Mesenchymal stem cell (in vitro differentiated cells and primary cell): ENCODE measurements at regions not wholly inside any gene's neighbourhood (a gene's known extent, or its start where the extent isn't known, plus 50 kb on each side); places are given as distances from the start of the nearest gene placed in this dataset.

ENCODE experiments used
- DNase-seq: peaks from one replicate; pipeline ENCODE4 v3.0.0-alpha.2; 2013
- H2AFZ ChIP-seq: one replicate; pipeline ENCODE4 v1.6.1; 2013; ENCODE audit warnings: low read depth, mild to moderate bottlenecking, control low read depth, inconsistent platforms, low read length, moderate library complexity
- H2AK5ac ChIP-seq: 2 replicates; pipeline ENCODE4 v1.6.1; 2013; ENCODE audit warnings: low read length, moderate library complexity, mild to moderate bottlenecking, inconsistent platforms; ENCODE audit not compliant: severe bottlenecking
- H2BK120ac ChIP-seq: one replicate; pipeline ENCODE4 v1.6.1; 2013; ENCODE audit warnings: low read depth, mild to moderate bottlenecking, inconsistent platforms, low read length, moderate library complexity
- H2BK12ac ChIP-seq, 2 experiments: one replicate each; pipeline ENCODE4 v1.6.1; 2013; ENCODE audit warnings: inconsistent platforms in 2 of 2, low read length in 2 of 2, mild to moderate bottlenecking in 2 of 2, moderate library complexity in 2 of 2, control low read depth in 1 of 2
- H2BK15ac ChIP-seq: one replicate; pipeline ENCODE4 v1.6.1; 2013; ENCODE audit warnings: mild to moderate bottlenecking, low read depth, inconsistent platforms; ENCODE audit not compliant: poor library complexity, severe bottlenecking
- H2BK5ac ChIP-seq: 2 replicates; pipeline ENCODE4 v1.6.1; 2013; ENCODE audit warnings: low read depth, mild to moderate bottlenecking, low read length, control low read depth, inconsistent platforms; ENCODE audit not compliant: poor library complexity, severe bottlenecking
- H3K14ac ChIP-seq, 2 experiments: one replicate each; pipeline ENCODE4 v1.6.1; 2013; ENCODE audit warnings: inconsistent platforms in 2 of 2, low read length in 2 of 2, control low read depth in 1 of 2, mild to moderate bottlenecking in 1 of 2, moderate library complexity in 1 of 2
- H3K18ac ChIP-seq, 2 experiments: one replicate each; pipeline ENCODE4 v1.6.1; 2013; ENCODE audit warnings: inconsistent platforms in 2 of 2, low read length in 2 of 2, control low read depth in 1 of 2, low read depth in 1 of 2, mild to moderate bottlenecking in 1 of 2
- H3K23ac ChIP-seq, 2 experiments: one replicate each; pipeline ENCODE4 v1.6.1; 2013; ENCODE audit warnings: inconsistent platforms in 2 of 2, low read length in 2 of 2, mild to moderate bottlenecking in 2 of 2, moderate library complexity in 2 of 2, control low read depth in 1 of 2
- H3K27ac ChIP-seq: 2 replicates; pipeline ENCODE4 v1.5.1; 2013; ENCODE audit warnings: mild to moderate bottlenecking, moderate library complexity, low read length, control low read depth, inconsistent platforms; ENCODE audit not compliant: poor library complexity, severe bottlenecking
- H3K27me3 ChIP-seq, 2 experiments: 2 replicates each; pipeline versions ENCODE4 v1.6.1 to v1.7.0; 2013; ENCODE audit warnings: low read length in 2 of 2, mild to moderate bottlenecking in 2 of 2, moderate library complexity in 2 of 2, control low read depth in 1 of 2, inconsistent platforms in 1 of 2; ENCODE audit not compliant: control insufficient read depth in 1 of 2, insufficient read depth in 1 of 2
- H3K36me3 ChIP-seq, 2 experiments: 2 replicates each; pipeline versions ENCODE4 v1.6.1 to v1.7.0; 2013; ENCODE audit warnings: low read length in 2 of 2, control low read depth in 1 of 2, inconsistent platforms in 1 of 2, low read depth in 1 of 2, mild to moderate bottlenecking in 1 of 2; ENCODE audit not compliant: insufficient read depth in 2 of 2, control insufficient read depth in 1 of 2
- H3K4ac ChIP-seq, 2 experiments: one replicate each; pipeline ENCODE4 v1.6.1; 2013; ENCODE audit warnings: inconsistent platforms in 2 of 2, low read length in 2 of 2, mild to moderate bottlenecking in 2 of 2, moderate library complexity in 2 of 2, control low read depth in 1 of 2, low read depth in 1 of 2
- H3K4me1 ChIP-seq: 2 replicates; pipeline ENCODE4 v1.6.1; 2013; ENCODE audit warnings: low read depth, low read length, control low read depth; ENCODE audit not compliant: control insufficient read depth, insufficient read depth
- H3K4me2 ChIP-seq: 2 replicates; pipeline ENCODE4 v1.6.1; 2013; ENCODE audit warnings: low read length, mild to moderate bottlenecking, inconsistent platforms; ENCODE audit not compliant: poor library complexity, severe bottlenecking
- H3K4me3 ChIP-seq, 2 experiments: 2 replicates each; pipeline versions ENCODE4 v1.5.1 to v1.7.0; 2013; ENCODE audit warnings: low read length in 2 of 2, mild to moderate bottlenecking in 2 of 2, control low read depth in 1 of 2, low read depth in 1 of 2; ENCODE audit not compliant: insufficient read depth in 1 of 2
- H3K79me1 ChIP-seq: replicated peaks from 2 replicates; pipeline ENCODE4 v1.6.1; 2013; ENCODE audit warnings: mild to moderate bottlenecking, control low read depth, low read length, inconsistent platforms; ENCODE audit not compliant: poor library complexity, severe bottlenecking
- H3K9ac ChIP-seq: 2 replicates; pipeline ENCODE4 v1.7.0; 2013; ENCODE audit warnings: mild to moderate bottlenecking, low read length, moderate library complexity
- H3K9me3 ChIP-seq: 2 replicates; pipeline ENCODE4 v1.7.0; 2013; ENCODE audit warnings: mild to moderate bottlenecking, low read length; ENCODE audit not compliant: control insufficient read depth
- H4K8ac ChIP-seq: one replicate; pipeline ENCODE4 v1.6.1; 2013; ENCODE audit warnings: inconsistent platforms, mild to moderate bottlenecking, low read length, moderate library complexity
- H4K91ac ChIP-seq: one replicate; pipeline ENCODE4 v1.6.1; 2013; ENCODE audit warnings: mild to moderate bottlenecking, low read length, inconsistent platforms
- WGBS: methylation state at CpG from one replicate; pipeline ENCODE4 v1.1.7; 2013; ENCODE audit warnings: mixed read lengths; 5-methylcytosine and 5-hydroxymethylcytosine counted together

DNA sequence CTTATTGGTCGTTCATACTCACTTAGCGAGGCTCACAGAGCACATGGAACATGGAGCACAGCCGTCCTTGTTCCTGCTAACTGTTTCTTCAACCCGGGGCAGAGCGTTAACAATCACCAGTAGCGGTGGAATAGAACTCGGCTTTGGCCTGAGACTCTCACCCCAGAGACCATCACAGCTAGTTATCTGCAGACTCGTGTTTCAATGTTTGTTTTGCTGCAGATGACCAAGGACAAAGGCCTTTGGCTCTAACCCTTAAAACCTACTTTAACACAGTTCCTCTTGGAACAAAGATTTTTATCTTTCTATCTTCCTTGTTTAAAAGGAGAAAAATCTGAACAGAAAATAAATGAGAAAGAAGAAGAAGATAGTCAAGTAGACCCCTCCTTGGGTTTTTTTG, 320.2 kb upstream of the UBE2E3 start:
- H4K91ac ChIP-seq, result no peak overlapping the region
- H2BK5ac ChIP-seq, result no peak overlapping the region
- H3K14ac ChIP-seq, result no peak overlapping the region
- no peak overlapping the region for H2AK5ac ChIP-seq
- H3K27ac ChIP-seq, result no peak overlapping the region
- H3K79me1 ChIP-seq, result no peaks in the 10 kb centered on the region
- H3K27me3 ChIP-seq, result no peaks in the 10 kb centered on the region
- no peaks in the 10 kb centered on the region for H3K36me3 ChIP-seq
- H2BK120ac ChIP-seq, result no peak overlapping the region
- 91% methylated on average over 8 of the region's 8 CpGs for WGBS
- H3K23ac ChIP-seq, result no peak overlapping the region
- no peak overlapping the region for H3K4me2 ChIP-seq
- DNase-seq, result no peak
- no peak overlapping the region for H3K18ac ChIP-seq
- H3K9ac ChIP-seq, result no peak overlapping the region
- no peak overlapping the region for H3K4me3 ChIP-seq
- peaks cover 2% of the 10 kb centered on the region for H3K4me1 ChIP-seq
- no peak overlapping the region for H2AFZ ChIP-seq
- no peak overlapping the region for H3K4ac ChIP-seq
- H4K8ac ChIP-seq, result no peak overlapping the region
- H2BK12ac ChIP-seq, result no peak overlapping the region
- no peak overlapping the region for H2BK15ac ChIP-seq
- no peaks in the 10 kb centered on the region for H3K9me3 ChIP-seq

DNA sequence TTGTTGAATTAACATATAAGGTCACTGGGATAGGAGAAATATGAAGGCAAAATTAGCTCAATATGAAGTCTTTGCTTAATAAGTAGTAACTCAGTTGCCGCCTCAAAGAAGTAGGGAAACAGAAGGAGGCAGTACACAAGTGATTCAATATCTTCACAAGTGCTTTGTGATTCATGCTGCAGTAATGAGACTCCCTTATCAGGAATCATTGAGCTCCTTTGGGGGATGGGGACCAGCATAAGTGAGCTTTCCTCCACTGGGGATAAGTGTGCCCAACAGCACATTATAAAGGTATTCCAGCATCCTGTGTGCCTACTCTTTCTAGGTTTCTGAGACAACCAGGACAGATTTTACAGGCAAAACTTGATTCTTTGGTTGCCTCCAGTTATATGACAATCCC, 323.4 kb upstream of the UBE2E3 start:
- H3K36me3 ChIP-seq, result no peaks in the 10 kb centered on the region
- no peak overlapping the region for H3K4me2 ChIP-seq
- no peak overlapping the region for H3K4me3 ChIP-seq
- H2BK15ac ChIP-seq, result no peak overlapping the region
- H2AK5ac ChIP-seq, result no peak overlapping the region
- H2BK120ac ChIP-seq, result no peak overlapping the region
- WGBS, result 23% methylated on average over 1 of the region's 1 CpG
- DNase-seq, result peak; percentile 55
- H3K4me1 ChIP-seq, result peaks cover 2% of the 10 kb centered on the region
- no peaks in the 10 kb centered on the region for H3K27me3 ChIP-seq
- H2BK5ac ChIP-seq, result no peak overlapping the region
- H3K9me3 ChIP-seq, result no peaks in the 10 kb centered on the region
- no peak overlapping the region for H2AFZ ChIP-seq
- H4K8ac ChIP-seq, result no peak overlapping the region
- no peak overlapping the region for H3K23ac ChIP-seq
- H3K4ac ChIP-seq, result no peak overlapping the region
- H3K18ac ChIP-seq, result no peak overlapping the region
- H3K14ac ChIP-seq, result no peak overlapping the region
- no peak overlapping the region for H4K91ac ChIP-seq
- no peaks in the 10 kb centered on the region for H3K79me1 ChIP-seq
- H3K27ac ChIP-seq, result peak overlapping the region; percentile 14
- H3K9ac ChIP-seq, result no peak overlapping the region
- H2BK12ac ChIP-seq, result no peak overlapping the region

DNA sequence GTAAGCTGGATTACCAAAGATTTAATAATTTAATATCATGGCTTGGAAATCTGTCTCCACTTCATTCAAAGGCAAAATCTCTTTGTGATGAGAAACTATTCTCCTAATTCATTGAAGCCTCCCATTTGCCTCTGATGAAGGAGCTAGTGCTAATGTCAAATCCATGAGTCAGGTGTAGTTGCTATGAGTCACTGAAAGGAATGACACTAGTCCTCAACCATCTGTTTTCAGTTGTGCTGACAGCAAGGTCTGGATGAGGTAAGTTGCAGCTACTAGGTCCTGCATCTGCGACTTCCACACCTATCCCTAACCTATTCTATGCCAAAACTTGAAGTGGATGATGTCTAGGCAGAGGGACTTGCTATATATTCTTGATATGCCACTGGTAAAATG, 324.0 kb upstream of the UBE2E3 start:
- Histone ChIP-seq H3K27me3 (no peaks in the 10 kb centered on the region), H3K79me1 (no peaks in the 10 kb centered on the region), H3K9me3 (no peaks in the 10 kb centered on the region), H3K4ac (no peak overlapping the region), H2AK5ac (no peak overlapping the region), H3K4me3 (no peak overlapping the region), H3K4me1 (peaks cover 2% of the 10 kb centered on the region), H3K36me3 (no peaks in the 10 kb centered on the region), H4K8ac (no peak overlapping the region), H3K18ac (no peak overlapping the region), H2AFZ (no peak overlapping the region), H3K23ac (no peak overlapping the region), H3K14ac (no peak overlapping the region), H2BK5ac (no peak overlapping the region), H3K9ac (no peak overlapping the region), H3K4me2 (no peak overlapping the region), H2BK15ac (no peak overlapping the region), H2BK12ac (peak overlapping the region in 1 of 2 experiments; percentile 2), H2BK120ac (no peak overlapping the region), H4K91ac (no peak overlapping the region), H3K27ac (peak overlapping the region; percentile 37)
- DNase-seq, result peak; percentile 65
- no CpG with 5 or more reads among the region's 1 CpG for WGBS

DNA sequence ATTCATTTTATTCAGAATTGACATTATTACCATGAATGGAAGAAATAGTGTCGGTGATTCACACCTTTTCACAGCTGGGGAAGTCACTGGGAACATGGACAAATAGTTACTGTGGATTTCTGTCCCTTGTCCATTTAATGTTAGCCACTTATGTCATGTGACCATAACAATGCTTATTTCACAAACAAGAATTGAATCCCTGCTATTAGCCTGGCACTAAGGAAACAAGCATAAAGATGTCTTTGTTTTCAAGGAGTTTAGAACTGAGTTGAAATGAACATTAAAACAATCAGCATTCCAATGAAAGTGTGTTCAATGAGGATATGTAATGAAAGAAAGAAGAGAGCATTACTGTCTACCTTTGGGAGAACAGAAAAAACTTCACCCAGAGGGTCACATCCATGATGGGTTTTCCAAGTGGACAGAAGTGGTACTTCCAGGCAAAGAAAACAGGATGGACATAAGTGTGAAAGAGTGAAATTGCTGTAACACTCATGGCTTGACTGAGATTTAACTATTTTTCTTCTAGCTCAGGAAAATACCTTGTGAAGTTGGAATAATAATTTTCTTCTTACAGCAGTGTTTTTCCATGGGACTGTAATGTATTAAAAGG, 324.5 kb upstream of the UBE2E3 start:
- 83% methylated on average over 1 of the region's 1 CpG for WGBS
- no peak overlapping the region for H3K4me2 ChIP-seq
- H2BK15ac ChIP-seq, result no peak overlapping the region
- H3K4me3 ChIP-seq, result no peak overlapping the region
- peaks cover 2% of the 10 kb centered on the region for H3K4me1 ChIP-seq
- H3K9ac ChIP-seq, result no peak overlapping the region
- H3K27me3 ChIP-seq, result no peaks in the 10 kb centered on the region
- no peaks in the 10 kb centered on the region for H3K79me1 ChIP-seq
- no peak overlapping the region for H3K14ac ChIP-seq
- no peak overlapping the region for H4K8ac ChIP-seq
- H4K91ac ChIP-seq, result no peak overlapping the region
- no peaks in the 10 kb centered on the region for H3K36me3 ChIP-seq
- H2BK5ac ChIP-seq, result no peak overlapping the region
- no peak overlapping the region for H2BK12ac ChIP-seq
- H3K9me3 ChIP-seq, result no peaks in the 10 kb centered on the region
- no peak overlapping the region for H3K18ac ChIP-seq
- no peak overlapping the region for H2AK5ac ChIP-seq
- DNase-seq, result no peak
- no peak overlapping the region for H3K23ac ChIP-seq
- H2BK120ac ChIP-seq, result no peak overlapping the region
- no peak overlapping the region for H2AFZ ChIP-seq
- peak overlapping the region; percentile 29 for H3K27ac ChIP-seq
- no peak overlapping the region for H3K4ac ChIP-seq
